ENCODE measurements at regions not wholly inside any gene's neighbourhood (a gene's known extent, or its start where the extent isn't known, plus 50 kb on each side); places are given as distances from the start of the nearest gene placed in this dataset.
"Not testable (repeated sequence)": the region's sequence is repeated elsewhere in the genome, so short reads cannot be mapped to it uniquely, and the experiment has no call there.

DNA sequence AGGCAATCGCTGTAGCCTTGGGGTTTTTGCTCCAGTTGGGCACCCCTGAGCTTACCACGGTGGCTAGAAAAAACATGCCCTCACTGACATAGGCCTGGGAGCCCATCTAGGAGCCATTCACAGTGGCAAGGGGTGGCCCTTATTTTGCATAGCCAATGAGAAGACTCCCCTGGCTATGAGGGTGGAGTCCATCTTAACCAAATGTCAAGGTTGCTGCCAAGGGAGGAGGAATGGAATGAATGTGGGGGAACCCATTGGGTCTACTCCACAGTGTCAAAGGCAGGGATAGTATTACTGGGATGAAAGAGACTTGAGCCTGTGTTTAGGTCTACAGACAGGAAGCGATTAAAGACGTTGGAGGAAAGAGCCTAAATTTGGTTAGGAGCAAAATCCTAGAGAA is 295.7 kb upstream of the PLGLB2 start:
- TF ChIP-seq EZH2 (IDR thresholded peaks at IDR 0.05; ENCODE audit: insufficient read depth, poor library complexity, severe bottlenecking); EZH2phosphoT487 (IDR thresholded peaks at IDR 0.05; ENCODE audit: insufficient read depth, low read depth): not testable (repeated sequence)
